ENCODE measurements at regions not wholly inside any gene's neighbourhood (a gene's known extent, or its start where the extent isn't known, plus 50 kb on each side); places are given as distances from the start of the nearest gene placed in this dataset.

DNA sequence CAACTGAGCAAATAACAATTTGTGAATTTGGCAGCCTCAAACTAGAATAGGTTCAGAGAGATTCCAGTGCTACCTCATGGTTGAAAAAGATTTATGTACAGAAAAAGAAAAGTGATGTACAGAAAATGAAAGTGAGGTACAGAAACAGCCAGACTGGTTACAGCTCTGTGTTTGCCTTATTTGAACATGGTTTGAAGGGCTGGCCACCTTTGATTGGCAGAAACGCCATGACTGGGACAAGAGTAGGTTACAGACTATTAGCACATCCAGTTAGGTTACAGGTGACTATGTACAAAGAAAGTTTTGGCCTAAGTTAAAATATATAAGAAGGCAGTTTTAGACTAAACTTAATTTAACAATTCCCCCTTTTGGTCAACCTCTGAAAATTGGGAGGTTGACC, 309.4 kb downstream of the BTG1 start:
- no peak for DNase-seq

DNA sequence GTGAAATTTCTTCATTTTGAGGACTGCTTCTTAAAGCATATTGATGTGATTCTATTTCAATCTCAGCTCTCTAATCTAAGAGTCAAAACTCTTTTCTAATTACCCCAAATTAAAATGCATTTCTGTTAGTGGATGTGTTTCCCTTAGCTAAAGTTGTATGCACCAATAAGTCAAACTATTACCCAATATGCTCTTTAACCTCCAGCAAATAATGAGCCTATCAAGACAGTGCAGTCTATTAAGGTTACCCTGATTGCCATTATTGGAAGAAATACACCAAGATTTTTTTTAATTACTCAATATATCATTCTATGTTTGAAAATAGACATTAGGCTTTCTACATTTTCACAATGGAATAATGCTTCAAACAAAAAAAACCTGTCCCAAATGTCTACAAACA, 310.0 kb downstream of the BTG1 start:
- DNase-seq: no peak

DNA sequence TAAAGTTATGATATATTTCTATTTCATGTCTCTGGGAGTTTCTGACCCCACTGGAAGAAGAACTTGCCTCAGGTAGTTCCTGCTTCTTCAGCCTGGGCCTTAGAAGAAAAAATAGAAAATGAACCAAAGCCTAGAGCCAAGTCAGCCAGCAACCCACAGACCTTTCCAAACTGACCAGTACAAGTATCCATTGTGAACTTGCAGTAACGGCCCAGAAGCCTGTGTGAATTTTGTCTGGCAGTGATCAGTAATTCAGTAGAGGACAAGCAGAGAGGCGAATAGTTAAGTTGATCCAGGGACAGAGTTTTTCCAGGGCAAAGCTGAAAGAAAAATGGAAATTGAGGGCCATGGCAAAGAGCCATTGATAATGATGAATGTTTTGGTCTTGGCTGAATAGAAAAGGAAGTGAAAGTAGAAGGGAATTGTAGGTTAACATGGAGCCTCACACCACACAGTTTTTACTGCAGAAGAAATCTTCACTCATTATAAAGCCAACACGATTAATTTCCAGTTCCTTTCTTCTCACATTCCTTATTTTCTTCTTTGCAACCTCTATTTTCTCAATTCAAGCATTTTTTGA, 311.8 kb downstream of the BTG1 start:
- no peak for DNase-seq

DNA sequence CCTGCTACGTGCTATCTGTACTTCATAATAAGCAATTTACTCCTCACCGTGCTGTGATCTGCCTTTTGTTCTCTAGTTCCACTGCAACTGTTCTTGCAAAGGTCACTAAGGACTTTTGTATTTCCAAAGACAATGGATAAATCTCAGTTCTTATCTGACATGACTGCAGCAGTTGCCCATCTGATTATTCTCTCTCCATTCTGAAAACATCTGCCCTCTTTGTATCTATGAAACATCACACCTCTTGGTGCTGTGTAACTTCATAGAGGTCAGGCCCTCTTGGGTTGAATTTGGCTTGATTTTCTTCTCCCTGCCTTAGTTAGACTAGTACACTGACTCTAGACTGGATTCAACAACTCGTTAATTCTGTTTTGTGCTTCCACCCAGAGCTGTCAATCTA, 319.6 kb downstream of the BTG1 start:
- no peak for DNase-seq

DNA sequence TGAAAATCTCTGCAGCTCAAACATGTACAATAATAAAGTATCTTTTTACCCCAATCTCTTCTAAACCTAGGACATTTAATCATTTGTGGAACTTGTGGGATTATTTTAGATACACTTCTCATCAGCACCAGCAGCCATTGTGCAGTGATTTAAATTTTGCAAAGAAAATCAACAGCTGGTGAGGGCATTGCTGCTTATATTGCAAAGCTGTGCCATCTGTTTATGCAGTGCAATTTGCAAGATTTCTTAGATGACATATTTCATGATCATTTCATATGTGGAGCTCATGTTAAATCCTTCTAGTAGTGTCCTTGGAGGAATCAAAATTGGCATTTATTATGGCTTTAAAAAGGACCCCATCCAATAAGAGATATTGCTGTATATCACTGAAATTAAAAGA, 320.7 kb downstream of the BTG1 start:
- DNase-seq: no peak

DNA sequence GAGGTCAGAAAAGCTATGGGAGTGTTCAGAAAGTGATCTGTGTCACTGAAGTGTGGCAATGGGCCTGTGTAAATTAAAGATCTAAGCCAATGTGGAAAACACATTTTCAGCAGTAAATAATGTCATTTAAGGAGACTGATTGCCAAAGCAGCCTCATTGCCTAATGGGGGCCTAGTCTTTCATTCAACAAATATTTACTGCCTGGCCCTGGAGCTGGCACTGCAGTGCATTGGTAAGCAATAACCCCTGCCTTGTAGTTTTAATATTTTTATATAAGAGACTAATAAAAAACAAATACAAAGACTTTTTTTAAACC, 326.6 kb downstream of the BTG1 start:
- no peak for DNase-seq

DNA sequence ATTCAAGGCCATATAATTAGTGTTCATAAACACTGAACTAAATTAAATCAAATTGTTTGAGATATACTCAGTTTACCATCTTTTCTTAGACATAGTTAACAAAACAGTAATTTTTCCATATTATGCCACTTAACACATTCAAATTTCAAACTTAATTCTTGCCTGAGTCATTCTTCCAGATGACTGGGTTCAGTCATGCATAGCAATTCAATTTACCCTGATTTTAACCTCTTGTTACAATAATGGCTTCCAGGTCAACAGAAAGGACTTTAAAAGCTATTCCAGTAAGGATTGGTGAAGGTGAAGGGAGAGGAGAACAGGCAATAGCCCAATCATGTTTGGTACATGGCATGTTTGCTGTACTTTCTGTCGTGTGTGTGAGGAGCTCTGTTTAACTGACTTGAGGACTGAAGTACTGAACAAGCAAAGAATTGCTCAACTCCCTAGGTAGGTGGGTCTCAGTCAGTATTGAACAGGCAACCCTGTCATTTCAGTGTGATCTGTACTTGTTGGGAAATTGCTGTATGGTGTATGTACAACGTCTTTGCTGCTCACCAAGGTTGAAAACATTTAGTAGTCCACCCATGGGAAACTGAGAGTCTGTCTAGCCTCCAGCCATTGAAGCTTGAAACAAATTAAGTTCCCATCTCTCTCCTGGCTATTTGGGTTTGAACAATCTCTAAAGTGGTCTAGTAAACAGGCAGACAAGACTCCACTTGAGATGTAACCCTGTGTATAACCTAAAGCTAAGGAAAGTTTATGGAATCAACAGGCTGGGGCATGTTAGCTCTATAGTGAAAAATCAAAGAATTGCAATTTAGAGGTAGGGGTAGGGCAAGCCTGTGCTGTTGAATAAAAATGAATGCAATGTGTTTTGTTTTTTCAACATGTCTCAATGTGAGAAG, 327.2 kb downstream of the BTG1 start:
- DNase-seq: no peak

DNA sequence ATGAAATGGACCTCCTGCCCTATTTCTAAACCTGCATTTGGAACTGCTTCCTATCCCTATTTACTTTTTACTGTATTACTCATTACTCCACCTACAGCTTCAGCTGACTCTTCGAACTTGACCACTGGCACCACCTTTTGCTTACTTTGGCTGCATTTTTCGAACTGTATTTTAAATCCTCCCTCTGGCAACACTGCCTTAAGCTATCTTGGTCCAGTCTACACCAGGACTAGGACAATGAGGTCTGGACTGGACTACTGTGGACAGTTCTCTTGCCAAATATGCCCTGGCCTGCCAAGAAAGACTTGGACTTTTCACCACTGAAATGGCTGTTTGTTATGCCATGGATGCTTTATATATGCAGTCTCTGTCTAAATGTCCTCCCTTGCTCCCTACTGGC, 328.1 kb downstream of the BTG1 start:
- no peak for DNase-seq

DNA sequence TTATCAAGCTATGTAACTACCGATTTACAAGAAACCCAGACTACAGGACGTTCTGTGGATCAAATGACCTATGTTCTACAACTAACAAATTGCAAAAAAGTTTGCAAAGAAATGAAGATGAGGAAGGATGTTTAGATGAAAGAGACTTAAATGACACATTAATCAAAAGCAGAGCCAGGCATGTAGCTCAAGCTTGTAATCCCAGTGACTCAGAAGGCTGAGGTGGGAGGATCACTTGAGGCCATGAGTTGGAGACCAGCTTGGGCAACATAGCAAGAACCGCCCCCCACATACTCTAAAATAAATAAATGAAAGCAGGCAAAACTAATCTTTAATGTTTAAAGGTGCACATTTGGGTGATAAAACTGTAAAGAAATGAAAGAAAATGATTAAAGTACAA, 331.9 kb downstream of the BTG1 start:
- peak; percentile 22 to 32 for DNase-seq

DNA sequence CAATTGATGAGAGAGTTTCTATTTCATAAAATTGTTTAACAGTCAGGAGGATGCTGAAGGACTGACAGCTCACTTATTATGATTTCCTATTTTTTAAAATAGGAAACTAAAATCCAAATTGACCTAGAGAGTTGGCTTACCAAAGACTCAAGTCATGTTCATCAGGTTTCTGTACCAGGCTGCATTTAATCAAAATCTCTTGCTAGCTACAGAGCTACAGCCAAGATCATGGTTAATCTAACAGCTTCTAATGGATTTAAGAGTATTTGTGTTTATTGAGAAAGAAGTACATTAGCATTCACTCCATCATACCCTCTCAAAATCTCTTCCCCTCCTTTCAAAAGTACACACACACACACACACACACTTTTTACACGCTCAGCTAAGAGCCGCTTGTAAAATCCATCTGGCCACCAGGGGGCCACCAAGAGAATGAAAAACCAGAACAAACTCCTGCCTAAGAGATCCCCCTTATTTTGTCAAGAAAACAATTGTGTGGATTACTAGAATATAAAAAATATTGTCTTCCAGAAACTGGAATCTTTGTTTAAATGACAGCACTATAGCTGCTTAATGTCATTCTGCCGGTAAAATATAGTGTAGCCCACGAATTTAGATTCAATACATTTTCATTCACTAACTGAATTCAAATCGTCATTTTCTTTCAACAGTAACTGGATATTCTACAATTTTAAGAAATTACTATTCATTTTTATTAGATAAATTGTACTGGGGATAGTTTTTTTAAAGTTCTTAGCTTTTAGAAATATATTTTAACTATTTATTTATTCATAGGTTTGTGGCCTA, 334.0 kb downstream of the BTG1 start:
- peak; percentile 66 to 86 for DNase-seq

DNA sequence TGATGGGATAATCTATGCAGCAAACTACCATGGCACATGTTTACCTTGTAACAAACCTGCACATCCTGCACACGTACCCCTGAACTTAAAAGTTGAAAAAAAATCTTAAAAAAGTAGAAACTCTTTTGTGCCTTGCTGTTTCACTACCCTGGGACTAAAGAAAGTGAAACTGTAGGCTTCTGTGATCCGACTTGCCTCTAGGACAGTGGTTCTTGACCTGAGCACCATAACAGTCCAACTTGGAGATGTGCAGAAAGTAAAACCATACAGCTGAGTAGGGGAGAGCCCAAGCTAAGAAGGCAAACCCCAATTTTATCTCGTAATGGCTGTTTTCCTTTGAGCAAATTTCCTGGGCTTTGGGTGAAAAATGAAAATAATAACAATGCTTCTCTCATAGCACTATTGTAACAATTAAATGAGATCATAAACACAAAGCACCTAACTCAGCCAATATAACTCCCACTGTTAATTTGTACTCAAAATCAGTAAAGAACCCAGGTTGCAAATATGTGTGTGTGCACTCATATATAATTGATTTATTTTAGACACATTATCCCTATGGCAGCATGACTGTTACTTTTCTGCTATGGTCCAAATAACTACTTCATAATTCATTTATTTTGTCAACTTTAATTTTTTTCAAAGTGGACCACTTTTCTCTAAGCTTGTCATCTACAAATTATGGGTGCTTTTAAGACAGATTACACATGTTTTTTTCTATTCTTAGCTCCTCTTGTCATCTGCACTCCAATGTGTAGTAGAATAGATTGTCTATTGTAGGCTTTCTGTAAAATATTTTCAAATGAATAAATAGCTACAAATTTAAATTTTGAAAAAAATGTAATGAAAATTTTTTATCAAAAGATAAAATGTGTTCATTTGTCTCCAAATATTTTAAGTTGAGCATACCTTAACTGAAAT, 334.9 kb downstream of the BTG1 start:
- DNase-seq: no peak

DNA sequence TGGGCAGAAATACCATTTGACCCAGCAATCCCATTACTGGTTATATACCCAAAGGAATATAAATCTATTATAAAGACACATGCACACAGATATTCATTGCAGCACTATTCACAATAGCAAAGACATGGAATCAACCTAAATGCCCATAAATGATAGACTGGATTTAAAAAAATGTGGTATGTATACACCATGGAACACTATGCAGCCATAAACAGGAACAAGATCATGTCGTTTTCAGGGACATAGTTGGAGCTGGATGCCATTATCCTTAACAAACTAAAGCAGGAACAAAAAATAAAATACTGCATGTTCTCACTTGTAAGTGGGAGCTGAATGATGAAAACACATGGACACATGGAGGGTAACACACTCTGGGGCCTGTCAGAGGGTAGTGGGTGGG, 335.6 kb downstream of the BTG1 start:
- DNase-seq: no peak

DNA sequence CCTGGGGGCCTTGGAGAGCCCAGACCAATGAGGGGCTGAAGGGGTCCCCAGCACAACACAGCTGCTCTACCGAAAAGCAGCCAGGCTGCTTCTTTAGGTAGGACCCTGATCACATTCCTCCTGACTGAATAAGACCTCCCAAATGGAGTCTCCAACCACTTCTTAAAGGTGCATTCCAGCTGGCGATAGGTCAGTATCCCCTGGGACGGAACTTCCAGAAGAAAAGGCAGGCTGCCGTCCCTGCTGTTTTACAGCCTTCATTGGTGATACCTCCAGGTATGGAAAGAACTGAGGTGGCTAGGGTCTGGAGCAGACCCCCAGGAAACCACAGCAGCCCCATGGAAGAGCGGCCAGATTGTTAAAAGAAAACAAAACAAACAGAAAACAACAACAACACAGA, 340.6 kb downstream of the BTG1 start:
- no peak for DNase-seq

DNA sequence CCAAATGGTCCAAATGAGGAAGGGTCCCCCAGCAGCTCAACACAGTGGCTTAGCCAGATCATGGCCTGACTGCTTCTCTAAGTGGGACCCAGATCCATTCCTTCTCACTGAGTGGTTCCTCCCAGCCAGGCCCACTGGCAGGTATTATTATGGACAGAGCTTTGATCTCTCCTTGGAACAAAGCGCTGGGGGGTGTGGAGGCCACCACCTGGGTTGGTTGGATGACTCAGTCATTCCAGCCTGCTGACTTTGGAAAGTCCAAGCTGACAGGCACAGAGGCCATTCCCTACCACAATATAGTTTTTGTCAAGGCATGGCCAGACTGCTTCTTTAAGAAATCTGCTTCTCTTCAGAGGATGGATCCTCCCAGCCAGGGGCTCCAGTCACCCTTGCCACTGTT, 341.1 kb downstream of the BTG1 start:
- DNase-seq: no peak

DNA sequence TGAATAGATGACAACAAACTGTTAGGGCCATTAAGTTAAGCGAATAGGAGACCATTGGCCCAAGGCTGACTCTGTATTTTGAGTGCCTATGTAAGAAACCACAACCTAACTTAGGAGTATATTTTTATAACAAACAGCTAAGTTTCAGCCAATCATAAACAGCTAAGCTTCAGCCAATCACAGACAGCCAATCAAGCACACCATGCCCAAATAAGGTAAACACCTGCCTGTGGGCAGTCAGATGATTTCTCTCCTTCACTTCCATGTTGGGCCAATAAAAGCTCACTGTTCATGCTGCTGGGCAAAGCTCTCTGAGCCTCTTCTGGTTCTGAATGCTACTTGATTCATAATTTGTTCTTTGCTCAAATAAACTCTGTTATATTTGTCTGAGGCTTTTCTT, 344.6 kb downstream of the BTG1 start:
- no peak for DNase-seq

DNA sequence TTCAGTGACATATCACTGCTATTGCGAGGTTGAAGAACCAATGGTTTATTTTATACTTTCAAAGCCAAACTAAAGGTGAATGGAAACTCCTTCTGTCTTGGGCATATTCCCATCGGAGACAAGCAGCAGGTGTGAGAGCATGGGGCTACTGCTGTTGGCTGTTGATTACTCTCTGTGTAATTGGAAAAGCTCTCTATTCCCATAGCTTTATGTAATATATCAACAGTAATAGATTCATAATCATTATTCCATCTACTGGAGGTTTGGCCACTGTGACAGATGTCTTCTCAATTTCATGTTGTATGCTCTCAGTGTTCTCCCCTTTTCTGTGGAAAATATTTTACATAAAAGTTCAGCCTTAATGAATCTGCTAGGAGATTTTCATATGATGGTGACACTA, 352.0 kb downstream of the BTG1 start:
- DNase-seq: no peak

DNA sequence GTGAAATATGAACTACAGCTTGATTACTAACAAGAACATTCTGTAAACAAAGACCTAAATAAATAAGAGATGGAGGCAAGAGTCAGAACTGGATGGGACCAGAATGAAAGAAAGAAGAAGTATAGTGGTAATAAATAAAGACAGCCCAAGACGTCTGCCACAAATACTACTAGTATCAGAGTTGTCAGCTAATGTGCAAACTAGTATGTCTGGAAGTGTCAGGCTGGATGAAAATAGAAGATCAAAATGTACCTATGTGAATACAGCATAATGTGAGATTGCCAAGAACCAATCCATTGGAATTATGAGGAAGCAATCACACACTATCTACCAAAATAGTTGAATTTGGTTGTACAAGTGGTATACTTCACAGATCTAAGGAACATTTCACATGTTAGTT, 353.0 kb downstream of the BTG1 start:
- no peak for DNase-seq

DNA sequence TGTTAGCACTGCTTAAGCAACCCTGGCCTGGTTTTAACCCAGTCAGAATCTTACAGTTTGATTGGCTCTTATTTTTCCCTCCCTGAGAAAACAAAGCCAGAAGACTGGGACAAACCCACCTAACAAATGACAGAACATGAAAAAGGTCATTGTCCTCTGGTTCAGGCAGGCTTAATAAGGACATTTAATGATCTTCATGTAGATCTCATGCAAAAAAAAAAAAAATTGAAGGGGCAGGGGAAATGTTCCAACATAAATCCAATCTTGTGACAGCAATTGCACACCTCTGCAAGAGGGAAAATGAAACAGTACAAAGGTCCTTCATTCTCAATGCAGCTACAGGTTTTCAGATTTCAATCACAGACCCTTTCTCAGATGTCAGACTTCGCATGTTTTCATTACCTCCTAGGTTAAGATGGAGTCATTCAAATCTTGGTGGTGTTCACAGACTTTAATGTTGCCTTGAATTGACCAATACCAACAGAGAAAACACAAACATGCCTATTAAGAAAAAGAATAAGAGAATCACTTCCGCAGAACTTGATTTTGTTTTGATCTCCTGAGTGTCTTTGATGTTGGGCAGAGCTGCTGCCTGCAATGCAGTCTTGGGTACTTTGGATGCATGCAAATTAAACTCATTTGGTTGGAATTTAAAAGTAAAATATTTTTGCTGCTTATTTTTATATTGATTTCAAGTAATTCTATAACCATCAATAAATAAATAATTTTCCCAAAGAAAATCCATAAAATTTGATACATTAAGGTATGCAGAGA, 359.0 kb downstream of the BTG1 start:
- no peak for DNase-seq

DNA sequence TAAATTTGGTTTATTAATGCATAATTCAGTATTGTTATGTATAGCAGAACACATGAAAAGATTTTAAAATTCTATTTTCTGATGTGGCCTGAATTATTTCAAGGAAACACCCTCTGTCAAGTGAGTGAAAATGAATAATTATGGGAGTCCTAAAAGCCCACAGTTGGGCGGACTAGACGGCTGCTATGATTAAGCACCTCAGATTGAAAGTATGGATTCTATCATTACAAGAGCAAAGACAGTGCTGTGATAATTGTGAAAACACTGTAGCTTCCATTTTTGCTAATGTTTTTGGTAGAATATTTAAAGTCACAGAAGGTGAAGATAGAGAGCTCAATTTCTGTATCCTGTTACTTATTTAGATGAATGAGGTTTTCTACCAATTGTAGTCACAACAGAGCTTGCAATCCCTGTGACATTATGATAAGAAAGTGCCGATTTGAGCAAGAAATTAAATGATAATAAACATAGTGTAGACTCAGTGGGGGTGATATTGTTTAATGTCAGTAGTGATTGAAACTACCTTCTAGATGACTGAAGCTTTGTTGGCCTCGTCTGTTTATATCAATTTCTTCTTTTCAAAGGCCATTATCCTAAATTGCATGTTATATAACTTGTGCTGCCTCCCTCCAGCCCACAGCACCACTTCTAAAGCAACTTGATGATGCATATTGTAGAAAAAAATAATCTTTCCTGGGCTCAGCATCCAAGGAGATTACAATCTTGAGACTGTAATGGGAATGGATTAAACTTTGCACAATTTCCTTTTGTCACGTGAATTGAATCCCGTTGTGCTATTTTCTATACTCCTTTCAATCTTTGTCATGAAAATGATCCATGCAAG, 359.8 kb downstream of the BTG1 start:
- no peak for DNase-seq

DNA sequence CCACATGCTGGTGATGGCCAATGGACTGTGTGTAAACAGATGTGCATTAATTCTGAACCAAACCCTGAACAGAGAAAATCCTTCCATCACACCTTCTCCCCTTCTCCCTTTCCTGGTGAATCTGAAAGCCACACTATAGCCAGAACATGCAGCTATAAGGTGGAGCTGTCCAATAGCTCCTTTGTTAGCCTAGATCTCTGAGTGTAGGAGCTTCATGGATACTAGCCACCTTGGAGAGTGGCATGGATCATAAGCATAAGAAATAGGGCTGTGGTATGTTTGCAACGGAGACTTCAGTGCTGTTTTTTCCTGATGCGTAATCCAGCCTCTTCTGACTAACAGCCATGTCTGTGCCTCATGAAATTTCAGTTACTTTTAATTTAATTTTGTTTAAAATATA, 364.5 kb downstream of the BTG1 start:
- DNase-seq: no peak

DNA sequence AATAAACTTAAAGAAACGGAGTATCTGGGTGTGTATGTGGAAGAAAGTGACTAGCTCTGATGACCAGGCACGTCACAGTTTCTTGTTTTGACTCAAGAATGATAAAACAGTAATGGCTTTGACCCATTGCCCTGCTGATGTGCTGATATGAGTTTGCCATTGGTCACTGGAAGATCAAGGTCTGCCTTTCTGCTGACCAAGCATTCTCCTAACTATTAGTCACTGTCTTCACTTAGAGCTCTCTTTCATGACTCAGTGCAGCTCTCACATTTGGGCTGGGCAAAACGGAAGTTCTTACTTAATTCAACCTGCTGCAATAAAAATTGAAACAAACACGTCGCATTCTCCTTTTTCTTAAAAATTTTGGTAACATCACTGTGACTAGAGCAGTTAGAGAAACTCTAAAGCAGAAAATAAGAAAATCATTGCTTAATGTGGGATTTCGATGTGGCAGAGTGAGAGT, 366.7 kb downstream of the BTG1 start:
- DNase-seq: peak; percentile 51 to 57
